ENCODE measurements at regions not wholly inside any gene's neighbourhood (a gene's known extent, or its start where the extent isn't known, plus 50 kb on each side); places are given as distances from the start of the nearest gene placed in this dataset.

- TF ChIP-seq POLR2A (IDR thresholded peaks at IDR 0.05) (no peak), CTCF (IDR thresholded peaks at IDR 0.05) (no peak), POLR2AphosphoS5 (IDR thresholded peaks at IDR 0.05) (no peak)
These were observed 160.1 kb downstream of the ACER2 start for GRCh38 chr9:19568946-19569345.

All from sigmoid colon (tissue), 4 donors.